Vagina (tissue), 2 donors: ENCODE measurements at regions not wholly inside any gene's neighbourhood (a gene's known extent, or its start where the extent isn't known, plus 50 kb on each side); places are given as distances from the start of the nearest gene placed in this dataset.

ENCODE experiments used
- POLR2A ChIP-seq, 2 donors: fragments of 450-650 bp; IDR thresholded peaks; one replicate each; pipeline ENCODE4 v1.6.1; 2017; ENCODE audit warnings: antibody characterized with exemption in 2 of 2, mild to moderate bottlenecking in 2 of 2, moderate library complexity in 2 of 2
- TF ChIP-seq, protein P1 (sequence below), 3 experiments: fragments of 450-650 bp in 2 of 3; fragments of 200-600 bp in 1 of 3; sonication (generic) in 1 of 3; IDR thresholded peaks; one replicate each; pipeline ENCODE4 v1.5.1; 2017 to 2019; ENCODE audit warnings: antibody characterized with exemption in 3 of 3, mild to moderate bottlenecking in 2 of 3, moderate library complexity in 2 of 3

DNA sequence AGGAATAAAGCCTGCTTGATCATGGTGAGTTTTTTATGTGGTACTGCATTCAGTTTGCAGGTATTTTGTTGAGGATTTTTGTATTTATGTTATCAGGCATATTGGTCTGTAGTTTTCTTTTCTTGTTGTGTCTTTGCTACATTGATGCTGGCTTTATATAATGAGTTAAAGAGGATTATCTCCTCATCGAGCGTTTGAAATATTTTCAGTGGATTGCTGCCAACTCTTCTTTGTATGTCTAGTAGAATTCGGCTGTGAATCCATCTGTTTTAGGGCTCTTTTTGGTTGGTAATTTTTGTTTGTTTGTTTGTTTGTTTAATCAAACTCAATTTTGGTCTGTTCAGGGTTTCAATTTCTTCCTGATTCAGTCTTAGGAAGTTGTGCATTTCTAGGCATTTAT lies 758.4 kb downstream of the KCNA4 start:
- TF ChIP-seq, protein P1, sequence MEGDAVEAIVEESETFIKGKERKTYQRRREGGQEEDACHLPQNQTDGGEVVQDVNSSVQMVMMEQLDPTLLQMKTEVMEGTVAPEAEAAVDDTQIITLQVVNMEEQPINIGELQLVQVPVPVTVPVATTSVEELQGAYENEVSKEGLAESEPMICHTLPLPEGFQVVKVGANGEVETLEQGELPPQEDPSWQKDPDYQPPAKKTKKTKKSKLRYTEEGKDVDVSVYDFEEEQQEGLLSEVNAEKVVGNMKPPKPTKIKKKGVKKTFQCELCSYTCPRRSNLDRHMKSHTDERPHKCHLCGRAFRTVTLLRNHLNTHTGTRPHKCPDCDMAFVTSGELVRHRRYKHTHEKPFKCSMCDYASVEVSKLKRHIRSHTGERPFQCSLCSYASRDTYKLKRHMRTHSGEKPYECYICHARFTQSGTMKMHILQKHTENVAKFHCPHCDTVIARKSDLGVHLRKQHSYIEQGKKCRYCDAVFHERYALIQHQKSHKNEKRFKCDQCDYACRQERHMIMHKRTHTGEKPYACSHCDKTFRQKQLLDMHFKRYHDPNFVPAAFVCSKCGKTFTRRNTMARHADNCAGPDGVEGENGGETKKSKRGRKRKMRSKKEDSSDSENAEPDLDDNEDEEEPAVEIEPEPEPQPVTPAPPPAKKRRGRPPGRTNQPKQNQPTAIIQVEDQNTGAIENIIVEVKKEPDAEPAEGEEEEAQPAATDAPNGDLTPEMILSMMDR (IDR thresholded peaks at IDR 0.05): no peak
- no peak for TF ChIP-seq POLR2A (IDR thresholded peaks at IDR 0.05)
